ENCODE measurements at regions not wholly inside any gene's neighbourhood (a gene's known extent, or its start where the extent isn't known, plus 50 kb on each side); places are given as distances from the start of the nearest gene placed in this dataset.

DNA sequence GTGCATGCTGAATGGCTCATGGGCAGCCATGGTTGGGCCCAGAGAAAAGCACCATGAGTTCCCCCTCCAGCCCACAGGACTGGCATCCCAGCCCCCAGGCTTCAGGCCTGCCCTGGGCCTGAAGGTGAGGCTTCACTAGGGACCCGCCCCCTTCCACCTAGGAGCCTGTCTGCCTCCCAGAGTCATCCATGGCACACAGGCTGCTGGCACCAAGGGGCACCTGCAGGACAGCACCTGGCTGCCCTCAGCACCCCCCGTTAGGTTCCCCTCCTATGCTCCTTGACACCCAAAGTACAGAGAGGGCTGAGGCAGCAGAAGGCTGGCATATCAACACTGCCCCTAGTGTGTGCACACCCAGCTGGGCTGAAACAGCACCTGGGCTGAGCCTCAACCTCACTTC is 566.7 kb upstream of the PCDH7 start:
- dilution Hi-C loops (cut with MboI; ENCODE audit: extremely low pct_ligation_motif_present, low sequenced_read_pairs), result no loop called here
- Histone ChIP-seq H4K20me1 (ENCODE audit: control insufficient read depth, extremely low read depth, insufficient read depth, low read length) (no peaks in the 10 kb centered on the region), H3K79me2 (ENCODE audit: control insufficient read depth, insufficient read depth, low read length) (no peaks in the 10 kb centered on the region), H3K4me1 (ENCODE audit: control insufficient read depth, extremely low read depth, insufficient read depth, low read length) (no peaks in the 10 kb centered on the region), H3K4me2 (ENCODE audit: control insufficient read depth, extremely low read depth, insufficient read depth, low read depth, low read length) (no peak overlapping the region), H3K36me3 (ENCODE audit: control insufficient read depth in 2 of 2, extremely low read depth in 1 of 2, insufficient read depth in 2 of 2, low read length in 2 of 2) (no peaks in the 10 kb centered on the region), H3K27me3 (ENCODE audit: control insufficient read depth, extremely low read depth, insufficient read depth, low read length) (no peaks in the 10 kb centered on the region), H3K4me3 (ENCODE audit: control insufficient read depth in 2 of 3, extremely low read depth in 1 of 3, insufficient read depth in 2 of 3, low read depth in 1 of 3, low read length in 3 of 3) (no peak overlapping the region), H3K9ac (ENCODE audit: control insufficient read depth, extremely low read depth, insufficient read depth, low read length) (no peak overlapping the region), H2AFZ (ENCODE audit: control insufficient read depth, low read length) (no peak overlapping the region), H3K9me3 (ENCODE audit: control insufficient read depth, low read depth, low read length) (no peaks in the 10 kb centered on the region), H3K9me1 (ENCODE audit: control insufficient read depth, extremely low read depth, insufficient read depth, low read length) (no peaks in the 10 kb centered on the region), H3K27ac (ENCODE audit: control insufficient read depth, insufficient read depth, low read length) (no peak overlapping the region)
- no peak for FAIRE-seq
- DNase-seq (ENCODE audit: low read depth, low spot score), result no peak
- no peak for TF ChIP-seq EZH2 (IDR thresholded peaks at IDR 0.05; ENCODE audit: low read length)
- TF ChIP-seq, protein P1, sequence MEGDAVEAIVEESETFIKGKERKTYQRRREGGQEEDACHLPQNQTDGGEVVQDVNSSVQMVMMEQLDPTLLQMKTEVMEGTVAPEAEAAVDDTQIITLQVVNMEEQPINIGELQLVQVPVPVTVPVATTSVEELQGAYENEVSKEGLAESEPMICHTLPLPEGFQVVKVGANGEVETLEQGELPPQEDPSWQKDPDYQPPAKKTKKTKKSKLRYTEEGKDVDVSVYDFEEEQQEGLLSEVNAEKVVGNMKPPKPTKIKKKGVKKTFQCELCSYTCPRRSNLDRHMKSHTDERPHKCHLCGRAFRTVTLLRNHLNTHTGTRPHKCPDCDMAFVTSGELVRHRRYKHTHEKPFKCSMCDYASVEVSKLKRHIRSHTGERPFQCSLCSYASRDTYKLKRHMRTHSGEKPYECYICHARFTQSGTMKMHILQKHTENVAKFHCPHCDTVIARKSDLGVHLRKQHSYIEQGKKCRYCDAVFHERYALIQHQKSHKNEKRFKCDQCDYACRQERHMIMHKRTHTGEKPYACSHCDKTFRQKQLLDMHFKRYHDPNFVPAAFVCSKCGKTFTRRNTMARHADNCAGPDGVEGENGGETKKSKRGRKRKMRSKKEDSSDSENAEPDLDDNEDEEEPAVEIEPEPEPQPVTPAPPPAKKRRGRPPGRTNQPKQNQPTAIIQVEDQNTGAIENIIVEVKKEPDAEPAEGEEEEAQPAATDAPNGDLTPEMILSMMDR (optimal IDR thresholded peaks at IDR 0.05 in 1 of 3, IDR thresholded peaks at IDR 0.05 in 1 of 3, conservative IDR thresholded peaks at IDR 0.05 in 1 of 3; ENCODE audit: extremely low read depth in 1 of 3, insufficient read depth in 2 of 3, low read length in 3 of 3), result no peak

DNA sequence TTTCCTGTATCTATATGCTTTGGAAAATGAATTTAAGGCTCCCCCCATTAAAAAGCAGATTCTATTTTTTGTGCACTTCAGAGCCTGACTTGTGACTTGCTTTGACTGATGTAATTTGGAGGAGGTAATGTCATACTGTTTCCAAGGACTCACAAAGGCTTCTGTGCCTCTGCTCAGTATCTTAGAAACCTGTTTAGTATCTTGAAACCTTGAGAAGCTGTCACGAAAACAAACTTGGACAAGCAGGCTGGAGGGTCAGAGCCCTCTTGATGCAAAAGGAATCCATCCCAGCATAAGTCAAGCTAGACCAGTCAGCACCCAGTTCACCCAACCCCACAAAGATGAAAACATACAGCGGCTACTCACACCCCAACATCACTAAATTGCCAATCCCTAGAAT is 560.0 kb upstream of the PCDH7 start:
- TF ChIP-seq, protein P1 (optimal IDR thresholded peaks at IDR 0.05 in 1 of 3, IDR thresholded peaks at IDR 0.05 in 1 of 3, conservative IDR thresholded peaks at IDR 0.05 in 1 of 3; ENCODE audit: extremely low read depth in 1 of 3, insufficient read depth in 2 of 3, low read length in 3 of 3), result no peak
- TF ChIP-seq EZH2 (IDR thresholded peaks at IDR 0.05; ENCODE audit: low read length), result no peak
- Histone ChIP-seq H3K27me3 (ENCODE audit: control insufficient read depth, extremely low read depth, insufficient read depth, low read length) (no peaks in the 10 kb centered on the region), H3K9ac (ENCODE audit: control insufficient read depth, extremely low read depth, insufficient read depth, low read length) (no peak overlapping the region), H4K20me1 (ENCODE audit: control insufficient read depth, extremely low read depth, insufficient read depth, low read length) (no peaks in the 10 kb centered on the region), H3K9me3 (ENCODE audit: control insufficient read depth, low read depth, low read length) (no peaks in the 10 kb centered on the region), H3K79me2 (ENCODE audit: control insufficient read depth, insufficient read depth, low read length) (no peaks in the 10 kb centered on the region), H3K27ac (ENCODE audit: control insufficient read depth, insufficient read depth, low read length) (no peak overlapping the region), H2AFZ (ENCODE audit: control insufficient read depth, low read length) (no peak overlapping the region), H3K4me2 (ENCODE audit: control insufficient read depth, extremely low read depth, insufficient read depth, low read depth, low read length) (no peak overlapping the region), H3K36me3 (ENCODE audit: control insufficient read depth in 2 of 2, extremely low read depth in 1 of 2, insufficient read depth in 2 of 2, low read length in 2 of 2) (no peaks in the 10 kb centered on the region), H3K9me1 (ENCODE audit: control insufficient read depth, extremely low read depth, insufficient read depth, low read length) (no peaks in the 10 kb centered on the region), H3K4me1 (ENCODE audit: control insufficient read depth, extremely low read depth, insufficient read depth, low read length) (no peaks in the 10 kb centered on the region), H3K4me3 (ENCODE audit: control insufficient read depth in 2 of 3, extremely low read depth in 1 of 3, insufficient read depth in 2 of 3, low read depth in 1 of 3, low read length in 3 of 3) (no peak overlapping the region)
- dilution Hi-C loops (cut with MboI; ENCODE audit: extremely low pct_ligation_motif_present, low sequenced_read_pairs), result no loop called here
- FAIRE-seq (no peak), DNase-seq (ENCODE audit: low read depth, low spot score) (no peak)

All from keratinocyte (primary cell).